ENCODE measurements at regions not wholly inside any gene's neighbourhood (a gene's known extent, or its start where the extent isn't known, plus 50 kb on each side); places are given as distances from the start of the nearest gene placed in this dataset.
A peak's percentile ranks its signal among the peaks of the same experiment; 100 is the strongest.

DNA sequence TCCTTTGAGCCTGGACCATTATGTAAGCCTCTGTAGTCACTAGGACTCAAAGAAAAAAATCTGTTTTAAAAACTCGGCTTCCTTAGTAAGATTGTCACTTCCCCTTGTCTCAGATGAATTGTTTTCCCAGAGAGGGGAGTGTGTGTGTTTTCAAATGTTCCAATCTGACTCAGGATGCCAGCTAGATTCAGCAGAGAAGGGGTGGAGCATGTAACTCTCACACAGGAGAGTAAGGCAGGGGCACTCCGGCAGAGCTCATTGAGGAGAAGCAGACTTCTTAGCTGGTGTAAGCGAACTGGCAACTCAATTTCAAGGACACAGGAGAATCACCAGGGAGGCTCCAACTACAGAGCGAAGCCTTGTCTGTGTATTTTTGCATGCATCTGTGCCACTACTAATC, 623.2 kb downstream of the LMO4 start:
- Mint-ChIP-seq H3K27me3 (peaks cover 10% of the 10 kb centered on the region), H3K4me1 (no peaks in the 10 kb centered on the region), H3K36me3 (ENCODE audit: low read depth) (no peaks in the 10 kb centered on the region), H3K27ac (no peak overlapping the region), H3K4me3 (no peak overlapping the region), H3K9me3 (no peaks in the 10 kb centered on the region)
- DNase-seq (no peak), ATAC-seq (no peak)

DNA sequence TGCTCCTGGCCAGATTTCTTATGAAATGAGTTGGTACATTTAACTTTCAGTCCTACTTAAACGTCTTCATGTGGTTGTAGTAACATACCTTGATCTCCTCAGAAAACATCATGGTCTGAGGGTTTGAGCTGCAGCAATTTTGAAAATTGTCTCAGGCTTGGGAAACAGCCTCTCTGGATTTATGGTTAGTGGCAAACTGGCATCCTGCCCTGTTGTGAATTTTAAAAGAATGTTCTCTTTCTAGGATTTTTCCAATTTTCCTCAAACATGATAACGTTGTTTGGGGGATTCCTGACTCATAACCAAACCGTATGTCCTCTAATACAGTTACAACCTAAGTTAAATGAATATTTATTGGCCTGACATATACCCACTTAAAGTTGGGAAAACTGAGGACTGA, 624.4 kb downstream of the LMO4 start:
- Mint-ChIP-seq H3K4me1 (no peaks in the 10 kb centered on the region), H3K4me3 (no peak overlapping the region), H3K36me3 (ENCODE audit: low read depth) (no peaks in the 10 kb centered on the region), H3K9me3 (no peaks in the 10 kb centered on the region), H3K27me3 (peaks cover 10% of the 10 kb centered on the region), H3K27ac (no peak overlapping the region)
- DNase-seq (no peak), ATAC-seq (no peak)

DNA sequence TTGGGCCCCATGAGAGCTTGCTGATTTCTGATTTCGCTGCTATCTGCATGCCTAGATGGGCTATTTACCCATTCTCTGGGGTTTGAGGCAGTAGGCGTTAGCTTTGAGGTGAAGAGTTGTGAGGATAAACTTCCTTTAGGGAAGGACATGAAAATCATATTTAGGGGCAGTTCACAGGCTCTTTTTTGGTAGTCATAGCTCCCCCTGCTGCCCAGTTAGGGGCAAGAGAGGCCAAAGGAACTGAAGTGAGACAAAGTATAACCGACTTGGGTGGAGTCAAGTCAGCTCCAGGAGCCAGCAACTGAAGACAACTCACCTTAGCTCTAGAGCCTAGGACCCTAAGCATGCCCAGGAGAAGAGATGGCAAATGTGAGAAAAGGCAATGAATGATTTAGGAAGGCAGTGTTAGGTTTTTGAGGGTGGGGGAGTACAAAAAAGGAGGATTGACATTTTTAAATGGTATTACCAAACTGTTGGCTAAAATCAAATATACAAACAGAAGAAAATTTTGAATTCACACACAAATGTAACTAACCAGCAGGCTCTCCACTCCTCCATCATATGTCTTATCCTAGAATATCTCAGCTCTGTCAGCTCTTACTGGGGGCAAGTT, 625.2 kb downstream of the LMO4 start:
- no peak overlapping the region for H3K4me3 Mint-ChIP-seq
- H3K36me3 Mint-ChIP-seq (ENCODE audit: low read depth) = no peaks in the 10 kb centered on the region
- H3K27ac Mint-ChIP-seq = no peak overlapping the region
- peak; percentile 46 for DNase-seq
- H3K9me3 Mint-ChIP-seq = no peaks in the 10 kb centered on the region
- H3K27me3 Mint-ChIP-seq = peaks cover 9% of the 10 kb centered on the region
- no peaks in the 10 kb centered on the region for H3K4me1 Mint-ChIP-seq
- peak; percentile 54 for ATAC-seq

DNA sequence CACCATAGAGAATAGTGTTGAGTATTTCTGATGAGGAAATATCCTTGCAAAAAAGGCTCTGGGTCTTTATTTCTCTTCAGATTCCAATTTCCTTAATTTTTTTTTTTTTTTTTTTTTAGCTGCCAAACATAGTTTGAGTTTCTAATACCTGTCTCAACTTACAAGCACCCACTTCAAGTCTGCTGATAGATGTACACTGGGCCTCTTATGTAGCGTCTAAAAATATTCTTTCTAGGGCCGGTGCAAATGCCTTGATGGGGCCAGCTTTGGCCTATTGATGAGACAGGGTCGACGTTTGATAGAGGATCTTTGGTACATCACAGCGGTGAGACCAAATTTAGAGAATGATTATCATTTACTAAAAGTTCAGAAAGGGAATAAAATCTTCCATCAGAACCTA, 626.4 kb downstream of the LMO4 start:
- H3K9me3 Mint-ChIP-seq = no peaks in the 10 kb centered on the region
- no peaks in the 10 kb centered on the region for H3K36me3 Mint-ChIP-seq (ENCODE audit: low read depth)
- peaks cover 6% of the 10 kb centered on the region for H3K27me3 Mint-ChIP-seq
- H3K4me3 Mint-ChIP-seq = no peak overlapping the region
- ATAC-seq (no peak), DNase-seq (no peak)
- H3K27ac Mint-ChIP-seq = no peak overlapping the region
- H3K4me1 Mint-ChIP-seq = no peaks in the 10 kb centered on the region

DNA sequence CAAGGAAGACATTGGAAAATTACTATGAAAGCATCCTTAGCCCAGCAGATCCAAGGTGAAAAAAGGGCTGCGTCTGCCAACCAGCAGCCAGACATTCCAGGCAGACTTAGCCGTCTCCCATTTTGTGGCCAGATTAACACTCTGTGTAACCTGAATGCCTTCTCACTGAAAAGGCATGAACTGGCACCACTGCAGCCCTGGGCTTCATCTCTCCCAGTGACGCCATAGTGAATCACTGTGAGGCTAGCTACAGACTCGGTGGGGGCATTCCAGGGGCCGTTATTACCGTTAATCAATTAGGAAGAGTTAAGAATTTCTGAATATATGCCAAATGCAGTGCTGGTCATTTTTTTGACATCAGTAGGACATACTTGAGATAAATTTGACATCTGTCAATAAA, 627.4 kb downstream of the LMO4 start:
- ATAC-seq (no peak), DNase-seq (no peak)
- Mint-ChIP-seq H3K4me3 (no peak overlapping the region), H3K36me3 (ENCODE audit: low read depth) (no peaks in the 10 kb centered on the region), H3K9me3 (no peaks in the 10 kb centered on the region), H3K4me1 (no peaks in the 10 kb centered on the region), H3K27me3 (peaks cover 8% of the 10 kb centered on the region), H3K27ac (no peak overlapping the region)

DNA sequence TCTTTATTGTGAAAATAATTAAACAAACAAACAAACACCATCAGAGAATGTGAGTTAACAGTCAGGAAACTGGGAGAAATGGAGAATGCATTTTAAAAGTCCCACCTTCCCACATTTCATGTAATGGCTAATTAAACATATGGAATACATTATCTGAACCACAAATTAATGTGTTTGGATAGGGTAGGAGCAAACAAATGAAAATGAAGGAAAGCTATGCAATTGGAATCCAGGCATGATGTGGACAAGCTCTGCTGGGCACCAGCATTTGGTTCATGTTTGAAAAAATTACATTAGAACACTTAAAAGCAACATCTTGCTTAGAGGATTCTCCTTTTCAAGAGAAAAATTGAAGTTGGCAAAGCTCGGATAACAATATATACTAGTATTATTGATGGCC, 628.1 kb downstream of the LMO4 start:
- Mint-ChIP-seq H3K9me3 (no peaks in the 10 kb centered on the region), H3K36me3 (ENCODE audit: low read depth) (no peaks in the 10 kb centered on the region), H3K27me3 (peaks cover 10% of the 10 kb centered on the region), H3K27ac (no peak overlapping the region), H3K4me3 (no peak overlapping the region), H3K4me1 (no peaks in the 10 kb centered on the region)
- ATAC-seq (no peak), DNase-seq (no peak)

DNA sequence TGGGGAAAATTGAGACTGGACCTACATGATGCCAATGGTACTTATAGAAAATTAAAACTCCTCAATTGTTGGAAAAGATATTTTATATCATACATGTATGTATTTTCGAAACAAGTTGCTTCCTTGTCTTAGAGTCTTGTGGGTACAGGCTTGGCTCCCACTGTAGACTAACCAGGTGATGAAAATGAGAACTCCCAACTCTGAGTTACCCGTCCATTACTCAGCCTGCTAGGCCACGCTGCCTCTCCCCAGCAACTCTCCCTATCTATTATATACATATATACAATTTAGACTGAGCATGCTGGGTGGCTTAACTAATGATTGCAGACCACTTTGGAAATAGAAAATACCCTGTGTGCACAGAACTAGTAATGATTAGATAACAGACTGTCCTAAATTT, 628.7 kb downstream of the LMO4 start:
- no peaks in the 10 kb centered on the region for H3K9me3 Mint-ChIP-seq
- no peak overlapping the region for H3K27ac Mint-ChIP-seq
- ATAC-seq = no peak
- H3K4me1 Mint-ChIP-seq = no peaks in the 10 kb centered on the region
- H3K27me3 Mint-ChIP-seq = peaks cover 11% of the 10 kb centered on the region
- H3K36me3 Mint-ChIP-seq (ENCODE audit: low read depth) = no peaks in the 10 kb centered on the region
- no peak for DNase-seq
- H3K4me3 Mint-ChIP-seq = no peak overlapping the region

DNA sequence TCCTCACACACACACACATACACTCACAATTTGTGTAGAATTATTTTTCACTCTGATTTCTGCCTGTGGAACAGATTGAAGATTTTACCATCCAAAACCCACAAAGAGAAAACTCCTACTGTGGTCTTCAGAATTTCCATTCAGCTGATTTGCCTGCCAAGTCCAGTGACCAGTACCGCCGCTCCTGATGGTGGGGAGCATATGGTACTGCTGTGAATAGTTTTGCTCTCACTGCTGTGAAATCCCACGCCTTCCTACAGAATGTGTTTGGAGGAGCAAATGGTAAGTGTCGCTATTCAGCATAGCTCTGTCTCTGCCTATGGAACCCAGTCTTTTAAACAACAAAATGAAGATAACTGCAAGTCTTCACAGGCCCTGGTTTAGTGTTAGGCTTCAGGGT, 629.5 kb downstream of the LMO4 start:
- no peaks in the 10 kb centered on the region for H3K36me3 Mint-ChIP-seq (ENCODE audit: low read depth)
- ATAC-seq (no peak), DNase-seq (no peak)
- H3K27ac Mint-ChIP-seq = no peak overlapping the region
- H3K4me1 Mint-ChIP-seq = no peaks in the 10 kb centered on the region
- no peak overlapping the region for H3K4me3 Mint-ChIP-seq
- H3K27me3 Mint-ChIP-seq = peaks cover 12% of the 10 kb centered on the region
- H3K9me3 Mint-ChIP-seq = no peaks in the 10 kb centered on the region

DNA sequence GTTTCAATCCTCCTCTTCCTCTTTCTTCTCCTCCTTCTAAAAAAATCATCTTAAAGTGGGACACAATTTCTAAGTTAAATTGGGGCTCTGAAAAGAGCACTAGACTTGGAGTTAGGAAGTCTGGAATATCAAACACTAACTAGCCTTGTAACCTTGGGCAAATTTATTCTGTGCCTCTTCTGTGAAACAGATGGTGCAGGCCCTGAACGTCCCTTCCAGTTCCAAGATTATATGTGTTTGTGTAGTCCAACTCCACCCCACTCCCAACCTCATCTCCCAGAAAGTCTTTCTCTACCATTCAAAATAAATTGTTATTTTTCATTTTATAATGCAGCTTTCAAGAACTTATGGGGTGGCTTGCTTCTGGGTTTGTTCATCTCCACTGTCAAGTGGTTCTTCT, 630.0 kb downstream of the LMO4 start:
- Mint-ChIP-seq H3K9me3 (no peaks in the 10 kb centered on the region), H3K27ac (no peak overlapping the region), H3K36me3 (ENCODE audit: low read depth) (no peaks in the 10 kb centered on the region), H3K4me1 (no peaks in the 10 kb centered on the region), H3K4me3 (no peak overlapping the region), H3K27me3 (peaks cover 15% of the 10 kb centered on the region)
- no peak for ATAC-seq
- no peak for DNase-seq

DNA sequence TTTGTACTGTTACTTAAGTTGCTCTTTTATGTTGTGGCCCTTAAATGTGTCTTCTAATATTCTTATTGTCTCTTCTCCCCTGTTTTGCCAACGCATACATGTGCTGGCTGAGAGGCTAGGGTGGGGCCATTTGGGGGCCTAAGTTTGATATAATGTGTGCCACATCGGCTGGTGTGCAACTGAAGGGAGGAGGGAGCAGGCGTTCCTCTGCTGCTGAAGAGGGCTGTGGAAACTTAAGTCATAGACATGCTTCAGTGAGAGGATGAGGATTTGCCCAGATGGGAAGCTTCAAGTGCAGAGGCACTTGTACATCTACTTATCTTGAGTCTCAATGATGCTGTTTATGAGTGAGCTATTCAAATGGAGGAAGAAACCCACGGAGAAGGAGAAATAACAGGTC, 630.6 kb downstream of the LMO4 start:
- no peak overlapping the region for H3K27ac Mint-ChIP-seq
- no peaks in the 10 kb centered on the region for H3K4me1 Mint-ChIP-seq
- no peak overlapping the region for H3K4me3 Mint-ChIP-seq
- no peaks in the 10 kb centered on the region for H3K36me3 Mint-ChIP-seq (ENCODE audit: low read depth)
- ATAC-seq = no peak
- no peak for DNase-seq
- H3K9me3 Mint-ChIP-seq = no peaks in the 10 kb centered on the region
- H3K27me3 Mint-ChIP-seq = peaks cover 13% of the 10 kb centered on the region

DNA sequence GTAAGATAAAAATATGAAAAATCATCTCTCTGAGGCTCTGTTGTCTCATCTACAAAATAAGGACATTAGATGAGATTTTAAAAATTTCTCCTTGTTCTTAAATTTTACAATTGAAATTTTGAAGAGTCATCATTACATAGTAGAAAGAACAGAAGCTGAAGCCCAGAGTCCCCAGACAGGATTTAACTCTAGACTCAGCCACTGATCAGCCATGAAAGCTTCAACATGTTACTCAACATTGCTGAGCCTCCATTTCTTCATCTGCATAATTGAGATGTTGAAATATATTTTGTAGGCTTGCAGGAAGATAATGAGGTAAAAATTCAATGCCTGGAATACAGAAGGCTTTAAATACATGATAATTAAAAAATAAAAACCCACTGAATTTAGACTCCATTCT, 633.3 kb downstream of the LMO4 start:
- ATAC-seq (no peak), DNase-seq (no peak)
- Mint-ChIP-seq H3K36me3 (ENCODE audit: low read depth) (no peaks in the 10 kb centered on the region), H3K4me3 (no peak overlapping the region), H3K9me3 (no peaks in the 10 kb centered on the region), H3K27me3 (peaks cover 13% of the 10 kb centered on the region), H3K4me1 (no peaks in the 10 kb centered on the region), H3K27ac (no peak overlapping the region)

DNA sequence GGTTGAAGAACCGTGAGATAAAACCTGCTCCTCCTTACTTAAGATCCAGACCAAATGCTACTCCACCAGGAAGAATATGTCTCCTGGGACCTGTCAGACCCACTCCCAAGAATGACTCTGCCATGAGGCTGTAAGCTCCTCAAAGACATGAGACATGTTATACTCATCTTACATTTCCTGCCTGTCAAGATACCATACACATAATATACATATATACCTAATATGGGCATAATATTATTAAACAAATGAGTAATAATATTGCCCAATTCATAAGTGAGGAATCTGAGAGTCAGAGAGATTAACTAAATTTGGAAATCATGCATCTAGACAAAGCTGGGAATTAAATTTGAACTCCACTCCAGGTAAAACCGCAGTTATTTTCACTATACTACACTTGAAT, 634.9 kb downstream of the LMO4 start:
- Mint-ChIP-seq H3K9me3 (no peaks in the 10 kb centered on the region), H3K27ac (no peak overlapping the region), H3K36me3 (ENCODE audit: low read depth) (no peaks in the 10 kb centered on the region), H3K4me1 (no peaks in the 10 kb centered on the region), H3K4me3 (no peak overlapping the region), H3K27me3 (peaks cover 12% of the 10 kb centered on the region)
- DNase-seq (no peak), ATAC-seq (no peak)

DNA sequence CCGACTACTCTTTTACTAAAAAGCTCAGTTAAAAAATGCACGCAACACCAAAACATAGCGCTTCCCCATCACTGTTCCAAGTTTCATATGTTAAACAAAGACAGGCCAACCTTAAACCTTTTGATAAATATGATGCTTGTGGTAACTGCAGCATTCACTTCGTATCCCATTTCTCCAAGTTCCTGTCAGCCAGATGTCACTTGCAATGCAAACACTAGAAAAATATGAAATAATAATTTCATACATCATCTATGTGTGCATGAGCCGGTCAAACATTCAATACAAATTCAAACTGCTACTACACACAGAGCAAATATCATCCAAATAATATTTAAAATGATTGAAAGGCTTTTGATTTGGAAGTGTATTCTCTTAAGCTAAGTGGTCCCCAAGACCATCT, 636.5 kb downstream of the LMO4 start:
- H3K4me1 Mint-ChIP-seq = no peaks in the 10 kb centered on the region
- H3K27ac Mint-ChIP-seq = no peak overlapping the region
- ATAC-seq = no peak
- H3K4me3 Mint-ChIP-seq = no peak overlapping the region
- no peaks in the 10 kb centered on the region for H3K9me3 Mint-ChIP-seq
- H3K27me3 Mint-ChIP-seq = peaks cover 11% of the 10 kb centered on the region
- no peaks in the 10 kb centered on the region for H3K36me3 Mint-ChIP-seq (ENCODE audit: low read depth)
- no peak for DNase-seq

DNA sequence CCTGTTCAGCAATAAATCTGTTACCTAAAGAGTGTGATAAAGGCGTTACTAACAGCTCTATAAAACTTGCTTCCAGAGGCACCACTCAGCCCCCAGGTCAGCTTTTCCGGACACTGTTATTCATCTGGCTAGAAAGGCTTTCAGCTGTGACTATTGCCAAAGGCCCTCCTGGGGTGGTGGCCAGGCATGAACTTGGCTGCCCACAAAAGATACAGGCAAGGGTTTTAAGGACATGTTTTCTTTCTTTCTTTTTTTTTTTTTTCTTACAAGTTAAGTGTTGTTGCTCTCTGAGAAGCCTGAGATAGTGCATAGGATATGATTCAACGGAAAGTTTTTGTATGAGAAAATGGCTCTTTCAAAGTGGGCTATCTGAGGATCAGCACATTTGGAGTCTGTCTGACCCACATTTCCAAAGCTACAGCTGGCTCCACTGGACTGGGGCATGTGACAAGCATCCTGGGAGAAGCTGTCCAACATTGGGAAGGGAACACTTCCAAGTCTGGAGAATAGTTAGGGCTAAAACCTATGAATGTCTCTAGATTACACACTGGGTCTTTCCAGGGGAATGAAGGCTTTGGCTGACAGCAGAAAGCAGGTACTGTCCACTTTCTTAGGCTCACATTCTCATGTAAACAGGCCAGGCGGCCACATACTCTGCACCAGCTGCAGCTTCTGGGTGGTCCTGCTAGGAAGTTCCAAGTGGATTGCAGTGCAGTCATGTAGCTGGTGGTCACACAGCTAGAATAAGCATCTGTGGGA, 639.7 kb downstream of the LMO4 start:
- Mint-ChIP-seq H3K4me1 (no peaks in the 10 kb centered on the region), H3K4me3 (no peak overlapping the region), H3K27ac (no peak overlapping the region), H3K27me3 (peaks cover 3% of the 10 kb centered on the region), H3K36me3 (ENCODE audit: low read depth) (no peaks in the 10 kb centered on the region), H3K9me3 (no peaks in the 10 kb centered on the region)
- DNase-seq (no peak), ATAC-seq (no peak)

DNA sequence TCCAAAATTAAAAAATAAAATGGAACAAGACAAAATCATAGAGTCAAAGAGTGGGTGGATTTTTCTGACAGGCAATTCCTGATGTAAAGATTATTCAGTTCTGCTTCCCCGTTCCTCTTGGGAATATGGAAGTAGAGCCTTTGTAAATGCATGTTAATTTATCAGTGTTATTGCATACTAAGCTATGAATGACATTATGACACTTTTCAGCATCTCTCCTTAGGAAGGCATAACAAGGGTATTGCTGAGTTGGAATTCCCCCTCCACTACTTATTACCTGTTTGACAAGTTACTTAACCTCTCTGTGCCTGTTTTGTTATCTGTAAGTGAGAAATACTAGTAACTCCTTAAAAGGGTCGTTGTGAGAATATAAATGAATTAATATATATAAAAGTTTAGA, 640.4 kb downstream of the LMO4 start:
- Mint-ChIP-seq H3K4me1 (no peaks in the 10 kb centered on the region), H3K9me3 (no peaks in the 10 kb centered on the region), H3K4me3 (no peak overlapping the region)

DNA sequence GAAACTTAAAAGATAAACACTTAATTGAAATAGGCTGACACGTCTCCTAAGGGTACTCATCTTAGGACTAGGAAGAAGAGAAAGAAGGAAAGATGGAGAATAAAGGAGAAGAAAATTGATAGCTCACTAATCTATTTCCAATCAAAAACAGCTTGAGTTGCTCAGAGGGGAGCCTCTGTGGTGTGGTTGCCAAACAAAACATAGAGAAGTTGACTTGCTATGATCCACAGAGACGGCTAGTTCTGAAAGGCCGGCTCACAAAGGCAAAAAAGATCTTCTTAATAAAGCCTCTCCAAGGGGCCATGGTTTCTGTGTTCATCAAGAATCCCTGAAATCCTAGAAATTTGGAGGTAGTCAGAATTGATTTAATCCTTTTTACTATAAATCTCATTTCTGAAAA, 644.1 kb downstream of the LMO4 start:
- Mint-ChIP-seq H3K9me3 (no peaks in the 10 kb centered on the region), H3K4me3 (no peak overlapping the region), H3K4me1 (no peaks in the 10 kb centered on the region), H3K27ac (no peak overlapping the region), H3K27me3 (peaks cover 2% of the 10 kb centered on the region), H3K36me3 (ENCODE audit: low read depth) (no peaks in the 10 kb centered on the region)
- no peak for DNase-seq
- ATAC-seq = no peak

More for the DNA sequence above, 640.4 kb downstream of the LMO4 start:
- Mint-ChIP-seq H3K27me3 (peaks cover 2% of the 10 kb centered on the region), H3K27ac (no peak overlapping the region), H3K36me3 (ENCODE audit: low read depth) (no peaks in the 10 kb centered on the region)
- ATAC-seq = no peak
- DNase-seq = no peak

Measured in activated naive CD8-positive, alpha-beta T cell treated with anti-CD3 and anti-CD28 coated beads, Interleukin-2, amount 50 U/mL, for 24 hours (primary cell).